ENCODE measurements at regions not wholly inside any gene's neighbourhood (a gene's known extent, or its start where the extent isn't known, plus 50 kb on each side); places are given as distances from the start of the nearest gene placed in this dataset.
"Not testable (repeated sequence)": the region's sequence is repeated elsewhere in the genome, so short reads cannot be mapped to it uniquely, and the experiment has no call there.

GRCh38 chr21:27893619-27894018 lies 926.7 kb upstream of the ADAMTS5 start:
- not testable (repeated sequence) for TF ChIP-seq FOXM1 (IDR thresholded peaks at IDR 0.05; ENCODE audit: borderline replicate concordance); NFRKB (IDR thresholded peaks at IDR 0.05); FOXK2 (IDR thresholded peaks at IDR 0.05); BHLHE40 (IDR thresholded peaks at IDR 0.05; ENCODE audit: borderline replicate concordance); TARDBP (IDR thresholded peaks at IDR 0.05); HDGF (IDR thresholded peaks at IDR 0.05; ENCODE audit: borderline replicate concordance); L3MBTL2 (conservative IDR thresholded peaks at IDR 0.05); FOXA1 (IDR thresholded peaks at IDR 0.05); ARNT (IDR thresholded peaks at IDR 0.05); ZNF384 (IDR thresholded peaks at IDR 0.05)

Measured in HEK293T (cell line).